ENCODE measurements at regions not wholly inside any gene's neighbourhood (a gene's known extent, or its start where the extent isn't known, plus 50 kb on each side); places are given as distances from the start of the nearest gene placed in this dataset.

- TF ChIP-seq, protein P1, sequence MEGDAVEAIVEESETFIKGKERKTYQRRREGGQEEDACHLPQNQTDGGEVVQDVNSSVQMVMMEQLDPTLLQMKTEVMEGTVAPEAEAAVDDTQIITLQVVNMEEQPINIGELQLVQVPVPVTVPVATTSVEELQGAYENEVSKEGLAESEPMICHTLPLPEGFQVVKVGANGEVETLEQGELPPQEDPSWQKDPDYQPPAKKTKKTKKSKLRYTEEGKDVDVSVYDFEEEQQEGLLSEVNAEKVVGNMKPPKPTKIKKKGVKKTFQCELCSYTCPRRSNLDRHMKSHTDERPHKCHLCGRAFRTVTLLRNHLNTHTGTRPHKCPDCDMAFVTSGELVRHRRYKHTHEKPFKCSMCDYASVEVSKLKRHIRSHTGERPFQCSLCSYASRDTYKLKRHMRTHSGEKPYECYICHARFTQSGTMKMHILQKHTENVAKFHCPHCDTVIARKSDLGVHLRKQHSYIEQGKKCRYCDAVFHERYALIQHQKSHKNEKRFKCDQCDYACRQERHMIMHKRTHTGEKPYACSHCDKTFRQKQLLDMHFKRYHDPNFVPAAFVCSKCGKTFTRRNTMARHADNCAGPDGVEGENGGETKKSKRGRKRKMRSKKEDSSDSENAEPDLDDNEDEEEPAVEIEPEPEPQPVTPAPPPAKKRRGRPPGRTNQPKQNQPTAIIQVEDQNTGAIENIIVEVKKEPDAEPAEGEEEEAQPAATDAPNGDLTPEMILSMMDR (IDR thresholded peaks at IDR 0.05) = no peak
- no peak for TF ChIP-seq POLR2A (IDR thresholded peaks at IDR 0.05)
Measured at GRCh38 chr14:58699681-58700205, 62.0 kb downstream of the DACT1 start.
